Fibroblast of the conjunctiva (primary cell): ENCODE measurements at regions not wholly inside any gene's neighbourhood (a gene's known extent, or its start where the extent isn't known, plus 50 kb on each side); places are given as distances from the start of the nearest gene placed in this dataset.
A peak's percentile ranks its signal among the peaks of the same experiment; 100 is the strongest.

Source experiments
- DNase-seq: peaks from one replicate; pipeline ENCODE4 v3.0.0-alpha.2; 2010; ENCODE audit warnings: low read depth

- peak; percentile 39 for DNase-seq
These were observed 576.4 kb downstream of the HDGFL1 start for GRCh38 chr6:23145781-23146180.

- DNase-seq = no peak
These were observed 584.8 kb downstream of the HDGFL1 start for GRCh38 chr6:23154159-23154558.

- DNase-seq = no peak
These were observed 600.7 kb downstream of the HDGFL1 start for GRCh38 chr6:23170049-23170448.

- no peak for DNase-seq
These were observed 603.9 kb downstream of the HDGFL1 start for GRCh38 chr6:23173234-23173633.

- peak; percentile 73 for DNase-seq
These were observed 605.5 kb downstream of the HDGFL1 start for GRCh38 chr6:23174781-23175361.

GRCh38 chr6:23175391-23175790 lies 606.0 kb downstream of the HDGFL1 start:
- DNase-seq = peak; percentile 4

DNA sequence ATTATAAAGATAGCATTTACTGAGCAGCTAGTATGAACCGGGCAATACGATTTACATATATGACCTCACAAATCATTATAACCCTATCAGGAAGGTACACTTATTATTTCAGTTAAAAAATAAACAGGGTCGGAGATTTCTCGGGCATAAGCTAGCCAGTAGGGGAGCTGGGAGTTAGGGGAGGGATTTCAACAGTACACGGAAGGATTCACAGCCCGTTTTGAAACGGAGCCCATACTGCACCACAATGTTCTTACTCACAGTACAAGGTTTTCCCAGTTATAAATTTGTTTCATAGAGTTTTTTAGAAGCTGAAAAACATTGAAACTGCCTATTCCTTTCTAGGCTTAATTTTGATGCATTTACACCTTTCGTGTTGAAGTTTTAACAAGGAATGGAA lies 607.1 kb downstream of the HDGFL1 start:
- no peak for DNase-seq

- DNase-seq = no peak
These were observed 607.5 kb downstream of the HDGFL1 start for GRCh38 chr6:23176883-23177282.

- DNase-seq = no peak
These were observed 608.4 kb downstream of the HDGFL1 start for GRCh38 chr6:23177806-23178205.

DNA sequence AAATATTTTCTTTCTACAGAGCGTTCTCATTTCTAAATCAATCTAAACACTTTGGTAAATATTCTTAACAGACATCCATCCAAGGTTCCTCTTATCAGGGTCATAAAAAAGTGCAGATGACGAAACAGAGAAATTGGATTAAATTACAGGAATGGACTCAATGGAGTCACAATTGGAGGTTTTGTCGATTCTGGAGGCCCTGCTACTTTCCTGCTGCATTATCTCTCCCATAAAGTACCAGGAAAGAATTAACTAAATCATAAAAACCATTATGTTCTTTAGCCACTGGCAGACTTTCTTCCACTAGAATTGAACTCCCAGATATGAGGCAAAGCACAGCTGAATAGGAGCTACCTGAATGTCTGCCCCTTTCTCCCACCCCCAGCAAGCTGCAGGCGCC lies 610.6 kb downstream of the HDGFL1 start:
- no peak for DNase-seq

GRCh38 chr6:23180504-23181293 lies 611.3 kb downstream of the HDGFL1 start:
- DNase-seq = peak; percentile 76

- no peak for DNase-seq
These were observed 612.2 kb downstream of the HDGFL1 start for GRCh38 chr6:23181356-23182110.

- no peak for DNase-seq
These were observed 614.5 kb downstream of the HDGFL1 start for GRCh38 chr6:23183846-23184245.

DNA sequence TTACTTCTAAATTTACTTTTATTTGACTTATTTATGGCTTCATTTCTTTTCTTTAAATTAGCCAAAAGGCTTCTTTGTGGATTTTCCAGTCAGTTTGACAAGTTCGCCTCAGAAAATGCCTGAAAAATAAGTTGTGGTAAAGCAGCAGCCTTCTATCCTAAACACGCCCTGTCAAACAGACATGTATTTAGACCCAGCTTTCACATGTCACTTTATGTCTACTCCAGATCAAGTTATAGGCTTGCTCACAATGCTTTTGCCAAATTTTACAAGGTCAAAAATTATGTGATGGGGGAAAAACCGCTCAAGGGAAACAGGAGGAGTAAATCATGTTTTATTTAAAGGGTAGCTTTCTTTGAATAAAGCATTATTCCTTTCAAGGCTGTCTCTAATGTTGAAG lies 615.0 kb downstream of the HDGFL1 start:
- DNase-seq = no peak

DNA sequence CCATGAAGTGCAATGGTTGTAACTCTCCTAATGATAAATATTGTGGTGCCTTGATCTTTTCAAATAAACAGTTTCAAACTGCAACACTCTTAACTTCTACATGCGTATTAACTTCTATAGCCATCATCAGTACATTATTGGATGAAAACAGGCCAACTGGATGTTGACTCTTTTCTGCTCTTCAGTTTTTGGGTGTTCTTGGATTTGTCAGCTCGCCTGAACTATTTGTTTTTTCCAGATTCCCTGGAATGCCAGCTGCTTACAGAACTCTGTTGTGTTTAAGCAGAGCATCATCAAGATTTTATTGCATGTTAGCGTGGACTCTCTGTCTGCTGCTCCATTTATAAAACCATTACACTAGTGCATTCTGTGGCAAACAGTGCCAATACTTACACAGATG lies 626.1 kb downstream of the HDGFL1 start:
- DNase-seq = no peak

- DNase-seq = no peak
These were observed 630.2 kb downstream of the HDGFL1 start for GRCh38 chr6:23199541-23199940.

DNA sequence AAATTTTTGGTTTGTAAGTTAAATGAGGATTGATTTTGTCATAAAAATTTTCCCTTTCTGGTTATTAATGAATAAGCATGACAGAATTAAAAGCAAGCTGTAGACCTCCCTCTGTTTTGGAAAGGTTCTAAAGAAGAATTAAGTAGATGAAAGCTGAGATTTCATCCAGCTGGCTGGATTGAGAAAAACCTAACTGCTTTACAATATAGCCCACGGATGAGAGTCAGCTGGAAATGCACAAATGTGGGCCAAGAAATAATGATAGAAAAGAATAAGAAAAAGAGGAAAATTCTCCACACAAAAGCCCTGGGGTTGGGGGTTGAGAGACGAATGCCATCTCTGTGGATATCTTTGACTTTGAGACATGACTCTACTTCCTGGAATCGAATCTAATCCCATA lies 631.6 kb downstream of the HDGFL1 start:
- no peak for DNase-seq

DNA sequence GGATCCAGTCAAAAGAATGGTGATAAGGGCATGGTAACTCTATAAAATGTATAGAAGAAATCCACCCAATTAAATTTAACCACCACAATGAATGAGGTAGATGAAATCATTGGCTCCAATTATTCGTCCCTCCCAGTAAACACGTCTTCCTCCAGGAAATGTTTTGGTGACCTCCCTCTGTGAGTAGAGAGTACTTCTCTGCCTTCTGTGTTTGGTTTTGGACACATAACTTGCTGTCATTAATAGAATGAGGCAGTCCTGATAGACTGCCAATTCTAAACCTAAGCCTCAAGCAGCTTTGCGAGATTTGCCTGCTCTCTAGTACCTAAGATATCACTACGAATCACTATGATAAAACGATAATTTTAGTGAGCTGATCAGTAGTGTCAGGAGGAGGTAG lies 632.8 kb downstream of the HDGFL1 start:
- no peak for DNase-seq

DNA sequence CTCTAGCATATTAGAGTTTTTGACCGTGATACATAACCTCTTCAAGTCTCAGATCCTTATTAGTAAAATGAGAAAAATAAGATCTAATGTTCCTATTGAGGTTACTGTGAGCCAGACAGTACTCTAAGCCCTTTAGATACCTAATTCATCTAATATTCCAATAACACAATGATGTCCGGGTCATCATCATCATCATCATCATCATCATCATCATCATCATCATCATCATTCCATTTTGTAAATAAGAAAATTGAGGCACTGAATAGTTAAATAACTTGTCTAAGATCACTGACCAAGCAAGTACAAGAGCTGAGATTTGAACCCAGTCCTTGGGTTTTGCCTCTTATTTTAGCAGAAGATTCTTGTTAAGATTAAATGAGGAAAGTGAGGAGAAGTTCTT lies 643.0 kb downstream of the HDGFL1 start:
- no peak for DNase-seq

GRCh38 chr6:23213193-23213592 lies 643.8 kb downstream of the HDGFL1 start:
- DNase-seq = peak; percentile 10

GRCh38 chr6:23213651-23214050 lies 644.3 kb downstream of the HDGFL1 start:
- no peak for DNase-seq

GRCh38 chr6:23218751-23219150 lies 649.4 kb downstream of the HDGFL1 start:
- DNase-seq = no peak

DNA sequence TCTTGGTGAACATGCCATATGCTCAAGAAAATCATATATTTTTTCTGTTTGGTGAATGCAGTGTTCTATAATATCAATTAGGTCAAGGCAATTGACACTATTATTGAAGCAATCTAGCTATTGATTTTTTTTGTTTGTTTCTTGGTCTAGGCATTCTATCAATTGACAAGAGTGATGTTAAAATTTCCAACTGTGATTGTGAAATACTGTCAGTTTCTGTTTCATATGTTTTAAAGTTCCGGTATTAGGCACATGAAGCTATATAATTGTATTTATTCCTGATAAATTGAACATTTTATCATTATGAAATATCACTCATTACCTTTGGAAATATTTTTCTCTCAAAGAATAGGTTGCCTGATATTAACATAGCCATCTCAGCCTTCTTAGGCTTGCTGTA lies 653.4 kb downstream of the HDGFL1 start:
- DNase-seq = no peak
